Progenitor cell of endocrine pancreas (in vitro differentiated cells): ENCODE measurements at regions not wholly inside any gene's neighbourhood (a gene's known extent, or its start where the extent isn't known, plus 50 kb on each side); places are given as distances from the start of the nearest gene placed in this dataset.

ENCODE experiments used
- DNase-seq: peaks from one replicate; pipeline ENCODE4 v3.0.0; 2021; ENCODE audit warnings: low spot score; ENCODE audit not compliant: unreplicated experiment
- H3K27ac Mint-ChIP-seq: 2 replicates; pipeline ENCODE4 v1.8.0; 2021; ENCODE audit warnings: mild to moderate bottlenecking, moderate library complexity, mixed read lengths
- H3K27me3 Mint-ChIP-seq: 2 replicates; pipeline ENCODE4 v1.8.0; 2021; ENCODE audit warnings: mixed read lengths
- H3K36me3 Mint-ChIP-seq: 2 replicates; pipeline ENCODE4 v1.8.0; 2022; ENCODE audit warnings: mixed read lengths; ENCODE audit not compliant: insufficient read depth
- H3K4me1 Mint-ChIP-seq: 2 replicates; pipeline ENCODE4 v1.8.0; 2021; ENCODE audit warnings: low read depth, mixed read lengths
- H3K4me3 Mint-ChIP-seq: 2 replicates; pipeline ENCODE4 v1.8.0; 2021; ENCODE audit warnings: low read depth, mild to moderate bottlenecking, moderate library complexity, mixed read lengths
- H3K9me3 Mint-ChIP-seq: 2 replicates; pipeline ENCODE4 v1.8.0; 2021; ENCODE audit warnings: low read depth, mixed read lengths
- CTCF ChIP-seq: fragments of 200-600 bp; sonication (generic); IDR thresholded peaks from one replicate; pipeline ENCODE4 v1.5.0; 2021; ENCODE audit warnings: antibody characterized with exemption, mild to moderate bottlenecking; ENCODE audit not compliant: unreplicated experiment

GRCh38 chr11:26194881-26195280 lies 137.0 kb upstream of the ANO3 start:
- Mint-ChIP-seq H3K36me3 (no peaks in the 10 kb centered on the region), H3K27ac (no peak overlapping the region), H3K9me3 (peaks cover 14% of the 10 kb centered on the region), H3K27me3 (no peaks in the 10 kb centered on the region), H3K4me3 (no peak overlapping the region), H3K4me1 (peaks cover 13% of the 10 kb centered on the region)
- DNase-seq = no peak
- no peak for TF ChIP-seq CTCF

- no peaks in the 10 kb centered on the region for H3K27me3 Mint-ChIP-seq
- H3K27ac Mint-ChIP-seq = peak overlapping the region; percentile 18
Measured at GRCh38 chr11:26198532-26199096, 133.3 kb upstream of the ANO3 start.

GRCh38 chr11:26199331-26200095 lies 132.4 kb upstream of the ANO3 start:
- Mint-ChIP-seq H3K36me3 (no peaks in the 10 kb centered on the region), H3K9me3 (peaks cover 14% of the 10 kb centered on the region), H3K27ac (no peak overlapping the region), H3K4me1 (peaks cover 2% of the 10 kb centered on the region), H3K4me3 (no peak overlapping the region), H3K27me3 (no peaks in the 10 kb centered on the region)
- no peak for TF ChIP-seq CTCF
- DNase-seq = no peak

More at GRCh38 chr11:26198532-26199096, 133.3 kb upstream of the ANO3 start:
- H3K4me1 Mint-ChIP-seq = peaks cover 8% of the 10 kb centered on the region
- peaks cover 14% of the 10 kb centered on the region for H3K9me3 Mint-ChIP-seq
- no peak for DNase-seq
- no peaks in the 10 kb centered on the region for H3K36me3 Mint-ChIP-seq
- H3K4me3 Mint-ChIP-seq = no peak overlapping the region
- no peak for TF ChIP-seq CTCF

- H3K4me1 Mint-ChIP-seq = no peaks in the 10 kb centered on the region
- H3K27ac Mint-ChIP-seq = no peak overlapping the region
- no peak for TF ChIP-seq CTCF
- no peaks in the 10 kb centered on the region for H3K36me3 Mint-ChIP-seq
- no peak overlapping the region for H3K4me3 Mint-ChIP-seq
- H3K27me3 Mint-ChIP-seq = no peaks in the 10 kb centered on the region
- DNase-seq = no peak
- H3K9me3 Mint-ChIP-seq = peaks cover 14% of the 10 kb centered on the region
Measured at GRCh38 chr11:26201411-26201810, 130.5 kb upstream of the ANO3 start.

- Mint-ChIP-seq H3K27me3 (no peaks in the 10 kb centered on the region), H3K27ac (no peak overlapping the region), H3K36me3 (no peaks in the 10 kb centered on the region), H3K4me1 (no peaks in the 10 kb centered on the region), H3K4me3 (no peak overlapping the region), H3K9me3 (peaks cover 9% of the 10 kb centered on the region)
- no peak for DNase-seq
- TF ChIP-seq CTCF = no peak
Measured at GRCh38 chr11:26202754-26203153, 129.2 kb upstream of the ANO3 start.
